H7 (cell line): ENCODE measurements at regions not wholly inside any gene's neighbourhood (a gene's known extent, or its start where the extent isn't known, plus 50 kb on each side); places are given as distances from the start of the nearest gene placed in this dataset.

ENCODE experiments used
- DNase-seq: peaks from one replicate; pipeline ENCODE4 v3.0.0; 2012
- H3K27me3 ChIP-seq: 2 replicates; pipeline ENCODE4 v1.6.0; 2011; ENCODE audit warnings: mild to moderate bottlenecking, low read length; ENCODE audit not compliant: control insufficient read depth, insufficient read depth
- H3K36me3 ChIP-seq: replicated peaks from 2 replicates; pipeline ENCODE4 v1.5.1; 2011; ENCODE audit warnings: low read length; ENCODE audit not compliant: control insufficient read depth, insufficient read depth
- H3K4me3 ChIP-seq: 2 replicates; pipeline ENCODE4 v1.5.1; 2011; ENCODE audit warnings: low read depth, mild to moderate bottlenecking, control low read depth, low read length, moderate library complexity; ENCODE audit not compliant: insufficient read depth

DNA sequence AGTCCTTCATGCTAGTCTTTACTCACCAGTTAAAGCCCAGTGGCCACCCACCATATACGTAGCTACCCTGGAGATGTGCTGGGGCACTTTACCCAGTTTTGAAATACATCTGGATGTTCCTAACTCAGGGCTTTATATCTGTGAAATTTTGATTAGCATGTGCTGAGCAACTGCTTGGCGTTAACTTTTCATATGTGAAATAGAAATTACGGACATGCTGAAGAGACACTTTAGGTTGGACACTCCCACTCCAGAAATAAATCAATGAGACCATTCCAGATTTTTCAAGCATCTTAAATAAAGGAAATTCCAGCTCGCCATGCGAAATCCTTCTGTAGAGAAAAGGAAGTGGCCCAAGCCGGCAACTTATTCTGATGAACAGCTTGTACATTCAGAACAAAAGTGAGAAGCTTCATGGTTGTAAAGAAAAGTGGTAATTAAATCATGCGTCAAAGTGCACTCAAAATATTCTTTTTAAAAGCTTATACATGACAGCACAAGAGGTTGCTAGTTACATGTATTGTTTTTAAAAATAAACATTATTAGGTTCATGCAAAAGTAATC, 153.5 kb upstream of the ITGB1 start:
- no peaks in the 10 kb centered on the region for H3K36me3 ChIP-seq
- DNase-seq: no peak
- H3K4me3 ChIP-seq: no peak overlapping the region
- no peaks in the 10 kb centered on the region for H3K27me3 ChIP-seq

DNA sequence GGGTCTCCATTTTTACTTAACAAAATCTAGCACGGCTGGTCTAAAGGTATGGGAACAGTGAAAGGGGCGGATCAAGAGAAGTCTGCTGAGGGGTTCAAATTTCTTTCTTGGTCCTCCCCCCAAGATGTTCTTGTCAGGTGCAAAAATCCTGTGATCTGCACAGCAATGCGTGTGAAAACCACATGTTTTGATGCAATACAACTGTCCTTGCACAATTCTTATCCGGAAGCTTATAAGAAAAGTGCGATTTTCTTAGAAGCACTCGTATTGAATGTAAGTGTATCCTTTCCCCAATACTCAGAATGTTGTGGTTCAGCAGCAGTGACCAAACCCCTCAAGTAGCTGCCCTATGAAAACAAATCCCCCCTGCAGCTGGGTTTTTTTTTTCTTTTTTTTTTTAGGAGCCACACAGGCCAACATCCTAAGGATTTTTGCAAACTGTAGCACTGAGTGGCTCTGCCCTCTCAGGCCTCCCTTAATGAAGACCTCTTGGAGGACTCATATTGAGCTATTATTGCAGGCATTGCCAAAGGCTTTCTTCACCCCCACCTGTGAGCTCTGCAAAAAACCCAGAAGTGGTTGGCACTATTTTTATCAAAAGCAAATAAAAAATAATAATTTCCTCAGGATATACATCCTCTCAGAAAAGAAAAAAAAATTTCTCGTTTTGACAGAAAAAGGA, 151.9 kb upstream of the ITGB1 start:
- H3K36me3 ChIP-seq: no peaks in the 10 kb centered on the region
- DNase-seq: no peak
- H3K4me3 ChIP-seq: no peak overlapping the region
- no peaks in the 10 kb centered on the region for H3K27me3 ChIP-seq

DNA sequence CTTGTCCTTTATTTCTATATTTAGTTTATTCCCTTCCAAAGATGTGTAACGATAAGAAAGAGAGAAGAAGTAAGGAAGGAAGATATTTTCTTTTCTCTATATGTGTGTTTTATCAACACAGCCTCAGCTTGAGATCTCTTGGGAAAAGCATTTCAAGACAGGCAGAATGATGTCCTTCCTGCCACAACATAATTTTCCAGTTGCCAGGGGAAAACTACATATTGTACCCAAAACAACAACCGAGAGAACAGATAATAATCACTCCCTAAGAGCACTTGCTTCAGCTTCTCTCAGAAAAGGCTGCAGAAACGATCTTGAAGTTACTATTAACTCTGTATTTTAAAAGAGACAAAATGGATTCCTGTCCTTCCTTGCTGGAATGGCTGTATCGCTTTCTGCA, 151.4 kb upstream of the ITGB1 start:
- Histone ChIP-seq H3K4me3 (no peak overlapping the region), H3K36me3 (no peaks in the 10 kb centered on the region), H3K27me3 (no peaks in the 10 kb centered on the region)
- DNase-seq: no peak

DNA sequence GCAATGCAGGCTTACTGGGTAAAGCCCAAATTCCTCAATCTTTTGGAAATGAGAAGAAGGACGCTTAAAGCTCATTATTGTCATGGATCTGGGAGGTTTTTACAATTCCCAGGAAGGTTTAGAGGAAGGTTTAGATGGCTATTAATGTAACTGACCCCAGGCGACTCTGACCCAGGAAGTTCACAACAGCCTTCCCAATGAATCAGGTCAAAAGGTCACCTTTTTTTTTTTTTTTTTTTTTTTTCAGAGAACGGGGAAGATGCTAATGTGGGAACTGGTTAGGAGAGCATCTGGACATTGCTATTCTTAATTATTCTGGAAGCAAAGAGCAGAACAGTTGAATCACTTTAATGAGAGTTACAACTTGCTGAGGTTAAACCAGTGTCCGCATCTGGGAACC, 149.9 kb upstream of the ITGB1 start:
- no peak overlapping the region for H3K4me3 ChIP-seq
- no peak for DNase-seq
- H3K27me3 ChIP-seq: no peaks in the 10 kb centered on the region
- no peaks in the 10 kb centered on the region for H3K36me3 ChIP-seq

DNA sequence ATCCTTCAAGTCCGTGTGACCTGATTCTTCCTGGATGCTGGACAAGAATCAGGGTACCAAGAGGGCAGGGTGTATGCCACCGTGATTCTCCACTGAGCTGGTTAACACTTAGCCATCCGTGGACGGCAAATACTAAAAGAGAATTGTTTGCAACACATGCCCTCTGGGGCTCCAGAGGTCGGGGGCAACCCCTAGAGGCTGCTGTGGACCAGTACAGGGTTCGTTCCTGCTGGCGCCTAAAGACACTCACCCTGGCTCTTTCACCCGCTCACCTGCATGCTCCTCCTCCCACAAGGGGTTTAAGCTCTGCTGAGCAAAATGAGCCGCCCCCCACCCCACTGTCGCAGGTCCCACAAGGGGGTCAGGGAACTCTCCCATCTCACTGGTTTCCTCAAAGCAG, 148.7 kb upstream of the ITGB1 start:
- H3K27me3 ChIP-seq: no peaks in the 10 kb centered on the region
- no peaks in the 10 kb centered on the region for H3K36me3 ChIP-seq
- H3K4me3 ChIP-seq: no peak overlapping the region
- no peak for DNase-seq

DNA sequence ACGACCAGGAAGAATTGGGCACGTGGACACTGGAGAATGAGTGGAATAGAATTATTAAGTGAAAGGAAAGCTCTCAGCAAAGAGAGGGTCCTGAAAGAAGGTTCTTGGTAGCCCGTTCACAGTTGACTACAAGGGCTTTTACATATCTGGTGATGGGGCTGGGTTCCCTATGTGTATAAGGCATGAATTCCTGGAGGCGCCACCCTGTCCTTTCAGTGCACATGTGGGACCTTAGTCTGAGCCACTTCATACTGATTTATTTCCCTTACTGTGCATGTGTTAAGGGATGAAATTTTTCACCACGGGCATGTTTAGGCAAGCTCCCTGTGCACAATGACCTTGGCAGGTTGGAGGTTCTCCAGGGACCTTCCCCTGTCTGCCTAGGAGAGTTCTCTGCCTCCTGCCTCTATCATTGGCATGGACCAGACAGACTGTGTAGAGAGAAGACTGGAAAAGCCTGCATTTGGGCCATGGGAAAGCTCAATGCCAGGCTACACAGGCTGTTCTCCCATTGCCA, 145.9 kb upstream of the ITGB1 start:
- DNase-seq: no peak
- Histone ChIP-seq H3K4me3 (no peak overlapping the region), H3K27me3 (no peaks in the 10 kb centered on the region), H3K36me3 (no peaks in the 10 kb centered on the region)

DNA sequence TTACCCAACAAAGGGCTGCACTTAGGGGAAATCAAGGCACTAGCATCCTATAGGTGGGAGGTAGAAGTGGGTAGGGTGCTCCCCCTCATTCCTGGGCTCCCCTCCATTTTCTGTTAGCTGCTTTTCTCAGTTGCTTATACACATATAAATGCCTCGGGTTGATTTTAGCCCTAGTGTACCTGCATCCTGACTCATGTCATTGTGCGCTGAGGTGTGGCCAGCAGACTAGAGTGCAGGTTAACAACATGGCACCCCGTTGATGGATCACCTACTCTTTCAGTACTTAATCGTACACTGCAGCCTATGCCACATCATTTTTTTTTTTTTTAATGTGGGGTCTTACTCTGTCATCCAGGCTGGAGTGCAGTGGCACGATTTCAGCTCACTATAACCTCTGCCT, 144.0 kb upstream of the ITGB1 start:
- no peak for DNase-seq
- H3K27me3 ChIP-seq: no peaks in the 10 kb centered on the region
- H3K36me3 ChIP-seq: no peaks in the 10 kb centered on the region
- no peak overlapping the region for H3K4me3 ChIP-seq

DNA sequence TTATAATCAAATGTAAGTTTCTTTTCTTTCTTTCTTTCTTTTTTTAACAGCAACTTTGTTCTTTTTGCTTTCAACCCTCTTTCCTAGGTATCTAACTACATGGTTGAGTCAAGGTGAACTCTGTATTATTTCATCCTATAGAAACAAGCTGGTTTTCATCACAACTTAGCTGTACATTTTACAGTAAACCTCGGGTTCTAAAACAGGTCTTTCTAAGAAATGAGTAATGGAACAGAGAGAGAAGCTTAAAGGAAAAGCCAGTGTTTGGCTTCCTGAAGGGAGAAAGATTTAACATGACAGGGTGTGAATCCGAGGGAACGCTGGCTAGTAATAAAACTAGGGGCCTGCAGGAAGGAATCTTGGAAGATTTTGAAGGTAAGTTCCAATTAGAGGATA, 143.4 kb upstream of the ITGB1 start:
- no peak for DNase-seq
- no peaks in the 10 kb centered on the region for H3K27me3 ChIP-seq
- no peak overlapping the region for H3K4me3 ChIP-seq
- H3K36me3 ChIP-seq: no peaks in the 10 kb centered on the region

DNA sequence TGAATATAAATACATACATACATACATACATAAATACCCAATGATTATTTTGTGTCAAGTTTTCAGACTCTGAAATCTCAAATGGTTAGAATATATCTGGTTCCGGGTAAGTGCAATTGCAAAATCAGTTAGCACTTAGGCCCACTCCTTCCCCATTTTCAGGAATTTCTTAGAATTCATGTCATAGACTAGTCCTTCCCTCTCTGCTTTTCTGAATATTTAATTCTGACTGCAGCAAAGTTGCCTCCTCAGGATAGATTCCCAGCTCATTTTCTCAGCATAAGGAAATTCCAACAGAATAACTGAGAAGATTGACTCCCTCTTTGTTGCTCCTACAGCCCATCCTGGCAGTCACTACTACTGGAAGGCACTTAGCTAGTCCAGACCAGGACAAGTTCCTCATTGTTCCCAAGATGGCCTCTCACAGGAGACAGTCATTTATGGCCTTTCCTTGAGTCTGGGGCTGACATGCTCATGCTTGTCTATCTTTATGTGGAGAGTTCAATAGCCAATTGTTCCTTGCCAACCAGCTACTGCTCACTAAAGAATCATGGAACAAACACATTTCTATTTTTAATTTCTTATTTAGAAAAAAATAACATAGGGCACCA, 142.9 kb upstream of the ITGB1 start:
- DNase-seq: no peak
- no peaks in the 10 kb centered on the region for H3K27me3 ChIP-seq
- H3K36me3 ChIP-seq: no peaks in the 10 kb centered on the region
- H3K4me3 ChIP-seq: no peak overlapping the region

DNA sequence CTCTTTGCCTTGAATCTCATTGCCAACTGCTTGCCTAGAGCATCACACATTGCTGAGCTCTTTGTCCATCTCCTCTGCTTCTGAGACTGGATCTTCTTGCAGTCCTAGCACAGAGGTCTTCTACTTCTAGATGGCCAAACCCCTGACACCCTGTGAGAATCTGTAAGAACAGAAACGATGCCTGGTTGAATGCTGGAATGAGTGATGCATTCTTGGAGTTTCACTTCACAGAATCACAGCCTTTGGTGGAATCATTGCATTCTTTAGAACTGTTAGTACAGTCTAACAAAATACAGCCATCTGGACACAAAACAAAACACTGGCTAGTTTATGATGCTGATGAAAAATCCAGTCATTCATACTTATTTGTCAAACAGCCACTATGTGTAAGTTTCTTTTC, 141.7 kb upstream of the ITGB1 start:
- Histone ChIP-seq H3K27me3 (no peaks in the 10 kb centered on the region), H3K4me3 (no peak overlapping the region), H3K36me3 (no peaks in the 10 kb centered on the region)
- DNase-seq: no peak

DNA sequence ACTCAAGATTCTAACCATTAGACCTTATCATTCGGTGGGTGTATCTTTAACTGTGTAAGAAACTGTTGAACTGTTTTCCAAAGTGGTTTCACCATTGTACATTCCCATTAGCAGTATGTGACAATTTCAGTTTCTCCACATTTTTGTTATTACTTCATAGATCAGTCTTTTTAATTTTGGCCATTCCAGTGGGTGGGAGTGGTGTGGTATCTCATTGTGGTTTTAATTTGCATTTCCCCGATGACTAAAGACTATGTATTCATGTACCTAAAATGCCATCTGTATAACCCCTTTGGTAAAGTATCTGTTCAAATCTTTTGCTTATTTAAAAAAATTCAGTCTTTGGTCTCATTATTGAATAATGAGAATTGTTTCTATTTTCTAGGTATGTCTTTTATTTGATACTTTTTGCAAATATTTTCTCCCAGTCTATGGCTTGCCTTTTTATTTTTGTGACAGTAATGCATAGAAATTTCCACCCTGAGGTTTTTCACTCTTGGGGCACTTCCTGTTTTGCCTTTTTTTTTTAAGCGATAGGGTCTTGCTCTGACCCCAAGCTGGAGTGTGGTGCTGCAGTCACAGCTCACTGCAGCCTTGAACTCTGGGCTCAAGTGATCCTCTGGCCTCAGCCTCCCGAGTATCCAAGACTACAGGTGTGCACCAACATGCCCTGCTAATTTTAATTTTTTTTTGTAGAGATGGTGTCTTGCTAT, 141.1 kb upstream of the ITGB1 start:
- DNase-seq: no peak

DNA sequence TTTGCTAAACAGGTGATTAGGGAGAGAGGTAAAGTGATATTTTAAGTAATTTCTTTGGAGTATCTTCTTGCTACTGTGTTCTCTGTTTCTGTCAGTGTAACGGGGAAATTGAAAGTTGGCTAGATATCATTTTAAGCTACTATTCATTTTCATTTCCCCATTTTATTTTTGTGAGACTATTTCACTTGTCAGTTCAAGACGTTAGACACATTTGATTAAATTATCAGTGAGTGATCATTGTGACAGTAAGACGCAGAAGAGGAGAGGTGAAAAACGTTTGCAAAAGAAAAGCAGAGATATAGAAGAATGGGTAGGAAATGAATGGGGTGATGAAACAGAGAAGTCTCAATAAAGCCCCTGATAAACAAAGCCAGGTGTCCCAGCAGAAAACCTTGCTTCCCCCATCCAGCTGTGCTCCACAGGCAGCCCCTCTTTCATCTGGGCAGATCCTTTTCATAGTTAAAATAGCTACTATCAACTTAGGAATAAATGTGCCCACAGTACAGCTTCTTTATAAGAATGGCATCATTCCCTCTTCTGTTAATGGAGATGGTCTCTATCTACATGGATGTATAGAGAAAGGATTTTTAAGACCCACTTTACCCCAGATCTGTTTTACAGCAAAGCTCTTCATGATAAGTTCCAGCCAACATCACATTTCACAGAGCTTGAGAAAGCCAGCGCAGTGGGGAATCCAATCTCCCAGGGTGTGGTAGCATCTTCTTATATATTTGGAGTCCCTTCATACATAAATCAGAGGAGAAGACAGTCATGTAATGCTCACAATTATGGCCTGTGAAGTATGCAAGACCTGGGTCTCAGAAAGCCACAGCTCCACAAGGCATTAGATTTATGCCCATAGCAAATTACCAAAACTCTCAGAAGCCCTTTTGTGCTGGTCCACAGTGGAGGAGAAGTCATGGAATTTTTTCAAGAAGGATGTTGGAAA, 138.1 kb upstream of the ITGB1 start:
- no peaks in the 10 kb centered on the region for H3K36me3 ChIP-seq
- peak; percentile 34 for DNase-seq
- H3K4me3 ChIP-seq: no peak overlapping the region
- no peaks in the 10 kb centered on the region for H3K27me3 ChIP-seq

More for the DNA sequence above, 141.1 kb upstream of the ITGB1 start:
- H3K27me3 ChIP-seq: no peaks in the 10 kb centered on the region
- H3K4me3 ChIP-seq: no peak overlapping the region
- H3K36me3 ChIP-seq: no peaks in the 10 kb centered on the region

DNA sequence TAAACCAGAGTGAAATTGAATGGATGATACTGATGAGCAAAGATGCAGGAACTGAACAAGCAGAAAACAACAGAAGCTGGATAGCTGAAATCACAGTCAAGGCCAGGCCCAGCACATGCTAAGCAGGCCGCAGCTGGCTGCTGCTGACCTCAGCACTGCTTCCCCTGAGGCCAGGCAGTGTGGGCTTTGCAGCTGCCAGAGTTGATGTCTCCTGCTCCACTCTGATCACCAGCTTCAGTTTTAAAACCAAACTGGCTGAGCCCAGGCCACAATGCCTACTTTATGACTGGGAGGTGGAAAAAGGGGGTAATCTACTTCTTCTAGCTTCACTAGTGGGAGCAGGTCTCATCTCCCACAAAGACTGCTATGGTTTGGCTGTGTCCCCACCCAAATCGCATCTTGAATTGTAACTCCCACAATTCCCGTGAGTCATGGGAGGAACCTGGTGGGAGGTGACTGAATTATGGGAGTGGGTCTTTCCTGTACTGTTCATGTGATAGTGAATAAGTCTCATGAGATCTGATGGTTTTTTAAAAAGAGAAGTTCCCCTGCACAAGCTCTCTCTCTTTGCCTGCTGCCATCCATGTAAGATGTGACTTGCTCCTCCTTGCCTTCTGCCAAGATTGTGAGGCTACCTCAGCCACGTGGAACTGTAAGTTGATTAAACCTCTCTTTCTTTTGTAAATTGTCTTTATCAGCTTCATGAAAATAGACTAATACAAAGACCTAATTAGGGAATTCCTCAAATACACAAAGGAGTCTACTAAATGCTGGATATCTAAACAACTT, 136.4 kb upstream of the ITGB1 start:
- H3K27me3 ChIP-seq: no peaks in the 10 kb centered on the region
- H3K4me3 ChIP-seq: no peak overlapping the region
- no peaks in the 10 kb centered on the region for H3K36me3 ChIP-seq
- DNase-seq: no peak
